ENCODE measurements at regions not wholly inside any gene's neighbourhood (a gene's known extent, or its start where the extent isn't known, plus 50 kb on each side); places are given as distances from the start of the nearest gene placed in this dataset.

DNA sequence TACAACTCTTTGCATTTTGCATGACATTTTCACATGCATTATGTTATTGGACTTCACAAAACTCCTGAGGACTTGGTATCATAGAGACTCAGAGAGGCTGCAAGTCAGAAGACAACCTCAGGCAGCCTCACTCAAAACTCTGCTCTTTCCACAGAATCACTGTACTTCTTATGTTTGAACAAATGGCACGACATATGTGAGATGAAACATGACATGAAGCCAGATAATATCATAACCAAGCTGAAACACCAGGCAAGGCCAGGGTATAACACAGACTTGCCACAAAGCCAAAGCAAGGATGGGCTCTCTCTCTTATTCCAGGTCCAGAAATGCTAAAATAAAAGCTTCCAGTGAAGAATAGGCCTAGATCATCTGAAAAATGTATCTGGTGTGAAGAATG is 425.8 kb upstream of the CDH5 start:
- DNase-seq: no peak

DNA sequence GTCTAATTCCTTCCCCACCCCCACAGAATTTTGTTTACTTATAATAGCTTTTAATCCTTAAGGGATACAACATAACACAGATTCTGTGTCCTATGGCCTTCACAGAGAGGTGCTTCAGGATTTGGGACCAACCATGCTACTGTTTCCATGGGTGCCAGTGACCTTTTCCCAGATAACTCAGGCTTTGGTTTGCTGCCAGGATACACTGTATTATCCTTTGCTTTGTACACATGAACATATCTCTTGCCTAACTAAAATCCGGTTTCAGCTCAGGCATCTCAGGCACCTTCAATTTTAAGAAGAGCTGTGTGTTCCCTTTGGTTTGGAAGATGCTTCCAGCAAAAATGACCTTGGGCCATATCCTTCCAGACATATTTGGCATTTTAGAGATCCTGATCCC is 428.4 kb upstream of the CDH5 start:
- DNase-seq: no peak

DNA sequence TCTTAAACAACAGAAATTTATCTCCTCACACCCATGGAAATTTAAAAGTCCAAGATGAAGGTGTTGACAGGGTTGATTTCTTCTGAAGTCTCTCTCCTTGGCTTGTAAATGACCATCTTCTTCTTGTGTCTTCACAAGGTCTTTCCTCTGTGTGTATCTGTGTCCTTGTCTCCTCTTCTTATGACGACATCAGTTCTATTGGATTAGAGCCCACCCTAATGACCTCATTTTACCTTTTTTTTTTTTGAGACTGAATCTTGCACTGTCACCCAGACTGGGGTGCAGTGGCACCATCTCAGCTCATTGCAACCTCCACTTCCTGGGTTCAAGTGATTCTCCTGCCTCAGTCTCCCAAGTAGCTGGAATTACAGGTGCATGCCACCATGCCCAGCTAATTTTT is 429.0 kb upstream of the CDH5 start:
- no peak for DNase-seq

DNA sequence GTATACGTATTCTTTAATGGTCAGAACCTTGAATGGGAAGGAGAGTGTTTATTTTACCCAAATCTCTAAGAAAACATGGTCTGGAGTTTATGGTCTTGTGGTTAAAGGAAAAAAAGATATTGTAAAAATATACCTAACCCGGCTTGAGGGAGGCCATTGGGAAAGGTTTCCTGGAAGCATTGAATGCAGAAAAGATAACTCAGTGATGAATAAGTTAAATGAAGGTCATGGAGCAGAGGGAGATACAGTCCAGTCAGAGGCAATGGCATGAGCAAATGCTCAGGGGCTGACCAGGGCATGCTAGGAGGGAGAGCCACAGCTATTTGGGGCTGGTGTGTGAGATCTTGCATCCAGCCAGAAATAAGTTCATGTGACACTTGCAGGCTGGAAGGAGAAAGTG is 430.4 kb upstream of the CDH5 start:
- no peak for DNase-seq

DNA sequence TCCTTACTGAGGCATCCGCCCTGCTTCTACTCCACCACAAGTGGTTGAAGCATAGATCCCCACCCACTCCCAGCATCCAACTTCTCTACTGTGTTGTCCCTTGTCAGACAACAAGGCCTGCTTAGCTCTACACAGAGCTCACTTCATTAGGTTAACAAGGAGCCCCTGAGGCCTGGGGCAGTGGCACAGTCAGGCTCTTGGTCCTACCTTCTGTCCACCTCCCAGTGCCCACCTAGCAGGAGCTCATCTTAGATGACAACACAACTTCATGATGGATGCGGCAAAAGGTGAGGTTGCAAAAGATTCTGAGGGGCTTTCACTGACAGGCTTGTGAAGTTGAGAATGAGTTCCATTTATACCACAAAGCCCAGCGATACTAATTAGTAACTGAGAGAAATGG is 432.0 kb upstream of the CDH5 start:
- no peak for DNase-seq

DNA sequence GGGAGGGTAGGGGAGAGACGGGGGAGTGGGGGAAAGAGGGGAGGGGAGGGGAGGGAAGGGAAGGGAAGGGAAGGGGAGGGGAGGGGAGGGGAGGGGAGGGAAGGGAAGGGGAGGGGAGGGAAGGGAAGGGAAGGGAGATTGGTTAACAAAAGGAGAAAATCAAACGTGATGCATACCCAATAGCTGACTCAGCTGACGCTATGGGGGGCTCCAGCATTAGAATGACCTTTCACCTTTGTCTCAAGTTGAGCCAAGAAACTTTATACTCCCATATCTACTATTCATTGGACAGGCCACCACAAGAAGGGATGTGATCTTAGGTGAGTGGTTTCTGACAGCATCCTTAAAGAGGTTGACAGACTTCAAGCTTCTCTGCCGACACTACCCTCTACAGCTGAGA is 432.8 kb upstream of the CDH5 start:
- DNase-seq: no peak

DNA sequence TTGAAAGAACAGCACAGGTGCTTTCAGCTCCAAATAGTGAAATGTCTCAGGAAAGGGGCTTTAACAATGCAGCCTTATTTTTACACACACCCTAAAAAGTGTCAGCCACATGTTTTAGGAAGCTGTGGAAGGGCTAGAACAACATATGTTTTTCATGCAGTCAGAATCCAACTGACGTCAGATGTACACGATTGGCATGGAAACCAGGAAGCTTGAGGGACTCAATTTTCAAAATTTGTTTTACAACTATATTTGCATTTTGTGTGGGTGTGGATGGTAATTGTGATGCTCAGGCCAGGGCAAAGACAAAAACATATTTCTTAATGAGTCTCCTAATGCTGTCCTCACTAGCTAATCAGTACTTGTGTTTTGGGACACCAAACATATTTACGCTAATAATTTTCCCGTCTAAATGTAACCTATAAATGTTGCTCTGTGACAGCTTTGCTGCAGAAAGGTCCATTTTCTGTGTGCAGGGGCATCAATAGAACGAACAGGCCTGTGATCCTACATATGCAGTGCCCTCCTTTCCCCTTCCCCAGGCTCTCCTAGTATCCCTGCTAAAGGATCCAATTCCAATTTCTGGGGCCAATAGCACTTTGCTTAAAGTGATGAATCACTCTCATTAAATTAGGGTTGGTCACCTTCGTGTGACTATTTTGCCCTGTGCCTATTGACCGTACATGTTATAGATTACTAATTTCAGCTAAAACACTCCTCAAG is 434.0 kb upstream of the CDH5 start:
- DNase-seq: no peak

DNA sequence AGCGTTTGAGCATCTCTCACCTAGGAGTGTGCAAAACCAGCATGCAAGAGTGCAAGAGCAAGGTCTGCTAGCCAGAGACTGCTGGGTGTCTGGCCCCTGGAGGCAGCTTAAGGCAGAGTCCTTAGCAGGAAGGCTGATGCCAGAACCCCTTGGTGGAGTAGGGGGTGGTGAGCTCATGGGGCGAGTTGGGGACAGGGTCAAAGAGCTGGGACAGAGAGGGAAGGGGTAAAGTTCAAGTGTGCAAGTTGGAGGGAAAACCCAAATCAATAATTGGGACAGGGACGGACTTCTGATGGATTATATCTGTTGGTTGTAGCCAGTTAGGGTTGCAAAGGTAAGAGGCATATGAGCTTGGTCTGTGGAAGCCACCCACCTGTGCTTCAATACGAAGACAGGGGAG is 443.6 kb upstream of the CDH5 start:
- DNase-seq: no peak

DNA sequence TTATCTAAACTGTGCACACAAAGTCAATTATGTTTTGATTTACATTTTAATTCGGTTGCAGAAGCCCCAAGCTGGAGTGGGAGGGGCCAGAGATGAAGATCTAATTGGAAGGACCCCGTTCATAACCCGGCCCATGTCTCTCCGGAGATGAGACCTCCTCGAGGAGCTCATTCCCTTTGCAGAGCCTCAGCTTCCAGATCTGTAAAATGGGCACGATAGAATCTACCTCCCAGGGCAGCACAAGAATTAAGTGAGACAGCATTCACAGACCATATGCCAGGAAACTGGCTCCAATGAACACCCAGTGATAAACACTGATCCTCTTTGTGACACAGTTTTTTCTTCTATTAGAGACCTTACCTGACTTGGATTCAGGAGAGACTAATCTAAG is 446.5 kb upstream of the CDH5 start:
- DNase-seq: no peak

DNA sequence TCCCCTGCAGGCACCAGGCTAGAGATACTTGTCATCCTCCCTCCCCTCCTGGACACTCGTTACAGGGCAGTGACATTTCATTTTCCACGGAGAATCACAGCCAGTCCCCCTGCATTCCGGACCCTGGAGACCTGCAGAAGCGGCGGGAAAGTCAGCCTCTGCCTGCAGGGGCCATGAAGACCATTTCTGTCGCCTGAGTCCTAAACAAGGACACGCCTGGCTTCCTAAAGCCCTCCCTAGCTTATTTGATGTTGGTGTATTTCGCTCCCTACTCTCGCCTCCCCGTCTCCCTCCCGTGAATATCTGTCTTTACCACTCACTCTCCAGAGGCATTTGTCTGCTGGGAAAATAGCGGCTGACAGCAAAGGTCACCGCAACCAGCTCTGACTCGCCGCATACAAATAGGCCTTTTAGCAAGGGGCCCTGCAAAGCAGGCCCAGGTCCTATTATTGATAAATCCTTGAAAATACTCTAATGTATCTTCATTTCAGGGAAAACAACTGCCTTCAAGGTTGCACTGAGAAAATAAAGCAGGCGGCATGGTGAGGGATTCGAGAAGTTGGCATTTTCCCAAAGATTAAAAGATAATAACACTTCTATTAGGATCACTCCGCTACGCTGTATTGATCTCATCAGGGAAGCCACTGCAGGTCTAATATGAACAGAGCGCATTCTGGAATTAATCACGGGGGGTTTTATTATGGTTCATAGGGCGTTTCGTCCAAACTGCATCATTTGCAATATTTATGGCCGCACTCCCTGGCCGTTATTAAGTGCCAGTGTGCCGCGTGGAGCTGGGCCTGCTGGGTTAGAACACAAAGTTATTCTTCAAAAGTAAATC is 447.1 kb upstream of the CDH5 start:
- DNase-seq: no peak

DNA sequence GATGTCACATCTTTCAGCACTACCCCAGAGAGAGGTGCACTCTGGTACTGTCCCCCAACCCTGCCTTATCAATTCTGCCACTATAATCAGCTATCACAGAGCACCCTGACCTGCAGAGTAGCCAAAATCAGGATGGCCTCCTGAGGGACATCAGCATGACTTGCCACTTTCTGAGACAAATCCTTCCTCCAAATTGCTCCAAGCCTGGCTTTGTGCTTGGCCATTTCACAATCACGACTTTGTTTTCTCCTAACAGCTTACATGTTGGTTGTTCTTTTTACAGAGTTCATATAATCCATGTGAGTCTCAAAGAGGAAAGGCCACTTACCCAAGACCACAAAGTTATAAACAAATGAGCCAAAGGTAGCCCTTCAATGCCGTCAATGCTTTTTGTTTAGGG is 449.0 kb upstream of the CDH5 start:
- no peak for DNase-seq

DNA sequence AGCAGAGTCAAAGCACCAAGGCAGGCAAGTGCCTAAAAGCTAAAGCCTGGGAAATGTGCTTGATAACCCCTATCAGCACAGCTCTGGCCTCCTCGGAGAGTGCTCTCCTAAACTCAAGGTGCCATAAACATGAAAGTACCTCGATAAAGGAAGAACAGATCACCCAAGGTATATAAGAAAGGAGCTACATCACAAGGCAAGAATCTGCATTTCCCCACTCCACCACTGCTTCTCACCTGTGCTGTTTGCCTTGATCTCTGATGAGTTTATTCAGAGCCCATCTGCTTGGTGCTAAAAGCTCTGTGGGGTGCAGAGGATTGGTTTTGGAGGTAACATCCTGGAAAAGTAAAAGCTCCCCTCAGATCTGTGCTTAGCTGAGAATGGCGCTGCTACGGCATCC is 449.5 kb upstream of the CDH5 start:
- no peak for DNase-seq

DNA sequence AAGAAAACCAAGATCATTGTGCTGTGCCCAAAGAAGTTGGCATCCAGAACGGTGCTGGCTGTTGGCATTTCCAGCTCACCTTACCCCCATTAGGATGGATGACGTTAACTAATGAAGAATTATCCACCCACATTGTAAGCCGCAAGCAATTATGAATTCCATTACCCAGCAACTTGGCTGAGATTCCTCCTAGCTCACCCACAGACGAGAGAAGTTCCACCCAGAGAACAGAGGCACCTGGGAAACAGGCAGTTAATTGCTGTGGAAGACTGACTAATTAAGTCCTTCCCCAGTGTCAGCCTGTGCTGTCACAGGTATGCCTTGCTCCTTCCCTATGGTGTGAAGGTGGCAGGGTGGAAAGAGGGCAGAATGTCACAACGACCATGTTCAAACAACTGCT is 456.2 kb upstream of the CDH5 start:
- no peak for DNase-seq

DNA sequence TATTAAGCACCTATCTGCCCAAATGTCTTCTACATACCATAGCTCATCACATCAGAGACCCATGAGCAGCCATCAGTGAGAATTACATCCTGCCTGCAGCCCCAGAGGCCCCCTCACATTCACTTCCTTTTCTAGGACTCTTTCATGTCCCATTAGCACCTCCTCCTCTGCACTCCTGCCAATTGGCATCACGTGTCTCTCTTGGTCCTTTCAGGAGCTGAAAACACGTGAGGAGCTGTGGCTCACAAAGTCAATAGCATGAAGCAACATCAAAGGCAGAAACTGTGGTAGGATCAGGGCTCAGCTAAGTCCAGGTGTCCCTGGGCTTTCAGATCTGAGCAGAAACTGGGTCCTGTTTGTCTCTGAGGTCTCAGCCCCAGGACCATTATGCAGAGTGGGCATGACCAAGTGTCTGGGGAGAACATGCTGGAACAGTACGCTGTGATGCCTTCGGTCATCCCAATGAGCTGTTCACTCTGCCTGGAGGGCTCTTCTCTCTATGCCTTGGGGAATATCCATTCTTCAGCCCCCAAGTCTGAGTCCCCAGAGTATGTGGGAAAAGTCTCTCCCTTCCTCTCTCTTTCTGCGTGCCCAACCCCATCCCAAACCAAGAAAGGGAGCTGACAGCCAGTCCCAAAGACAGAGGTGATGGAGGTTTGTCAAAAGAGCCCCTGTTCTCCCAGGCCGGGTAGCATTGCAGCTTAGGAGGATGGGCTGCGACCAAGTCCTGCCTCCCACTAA is 457.0 kb upstream of the CDH5 start:
- no peak for DNase-seq

DNA sequence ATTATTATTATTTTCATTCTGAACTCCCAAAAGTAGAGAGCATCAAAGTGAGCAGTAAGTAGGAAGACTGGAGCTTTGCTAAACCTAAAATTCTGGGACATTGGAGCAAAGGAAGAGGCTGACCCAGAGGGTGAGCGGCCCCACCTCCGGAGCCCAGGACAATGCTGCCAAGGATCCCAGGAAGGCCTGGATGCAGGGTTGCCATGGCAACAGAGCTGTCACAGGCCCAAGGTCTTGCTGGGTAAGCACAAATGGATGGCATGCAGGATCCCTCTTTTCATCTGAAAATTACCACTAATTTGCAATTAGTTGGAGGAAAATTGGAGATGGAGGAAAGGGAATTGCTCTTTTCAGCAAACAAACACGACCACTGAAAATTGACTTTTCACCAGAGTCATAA is 457.9 kb upstream of the CDH5 start:
- DNase-seq: no peak

DNA sequence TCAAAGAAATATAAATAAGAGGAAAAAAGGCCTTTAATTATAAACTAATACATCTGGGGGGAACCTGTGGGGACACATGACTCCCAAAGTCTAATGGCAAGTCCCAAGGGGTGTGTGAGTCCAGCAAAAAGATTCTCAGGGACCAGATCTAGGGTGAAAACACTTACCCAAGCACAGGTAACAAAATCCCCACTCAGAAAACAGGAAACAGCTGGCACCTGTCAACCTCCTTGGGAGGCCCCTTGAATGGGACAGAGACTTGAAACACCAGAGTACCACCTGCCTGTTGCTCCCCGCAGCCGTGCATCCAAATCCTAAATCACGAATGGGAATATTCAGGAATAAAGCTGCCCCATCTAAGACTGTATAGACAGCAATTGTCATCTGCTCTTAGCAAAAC is 461.2 kb upstream of the CDH5 start:
- no peak for DNase-seq

DNA sequence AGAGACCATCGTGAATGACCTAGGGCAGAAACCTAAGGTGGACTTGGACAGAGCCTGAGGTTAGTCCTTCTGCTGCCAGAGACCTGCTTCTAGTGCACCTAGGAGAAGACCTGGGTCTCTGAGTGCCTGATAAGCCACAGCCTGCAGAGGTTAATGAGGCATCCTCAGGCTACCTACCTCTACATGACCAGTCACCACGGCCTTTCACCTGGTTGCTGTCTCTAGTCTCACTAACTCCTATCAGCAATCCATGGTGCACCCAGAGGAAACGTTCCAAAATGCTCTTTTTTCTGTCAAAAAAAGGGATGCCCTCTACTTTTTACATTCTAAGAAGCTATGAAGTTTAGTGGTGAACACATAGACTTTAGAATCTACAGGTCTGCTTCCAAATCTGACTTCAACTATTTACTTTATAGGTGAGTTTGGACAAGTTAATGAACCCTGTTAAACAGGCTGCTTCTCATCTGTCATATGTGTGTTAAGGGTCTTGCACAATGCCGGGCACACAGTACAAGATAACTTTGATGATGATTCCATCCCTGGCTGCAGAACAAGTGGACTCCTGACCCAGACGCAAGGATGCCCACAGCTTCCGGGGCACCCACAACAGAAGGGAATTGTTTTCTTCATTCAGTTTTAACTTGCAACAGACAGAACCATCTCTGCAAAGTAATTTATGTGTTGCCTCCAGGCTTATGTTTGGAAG is 469.9 kb upstream of the CDH5 start:
- no peak for DNase-seq

DNA sequence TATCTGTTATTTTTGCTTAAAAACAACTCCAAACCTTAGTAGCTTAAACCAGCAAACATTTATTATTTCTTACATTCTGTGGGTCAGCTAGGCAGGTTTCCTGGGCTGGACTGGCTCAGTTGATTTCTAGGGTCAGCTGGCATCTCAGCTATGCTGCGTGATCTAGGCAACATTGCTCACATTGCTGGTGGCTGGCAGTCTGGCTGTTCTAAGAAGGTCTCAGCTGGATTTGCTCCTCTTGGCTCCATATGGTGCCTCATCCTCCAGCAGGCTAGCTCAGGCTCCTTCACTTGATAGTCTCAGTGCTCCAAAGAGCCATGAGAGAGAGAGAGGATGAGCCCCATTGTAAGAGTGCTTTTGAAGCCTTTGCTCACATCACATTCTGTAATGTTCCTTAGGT is 470.6 kb upstream of the CDH5 start:
- no peak for DNase-seq

DNA sequence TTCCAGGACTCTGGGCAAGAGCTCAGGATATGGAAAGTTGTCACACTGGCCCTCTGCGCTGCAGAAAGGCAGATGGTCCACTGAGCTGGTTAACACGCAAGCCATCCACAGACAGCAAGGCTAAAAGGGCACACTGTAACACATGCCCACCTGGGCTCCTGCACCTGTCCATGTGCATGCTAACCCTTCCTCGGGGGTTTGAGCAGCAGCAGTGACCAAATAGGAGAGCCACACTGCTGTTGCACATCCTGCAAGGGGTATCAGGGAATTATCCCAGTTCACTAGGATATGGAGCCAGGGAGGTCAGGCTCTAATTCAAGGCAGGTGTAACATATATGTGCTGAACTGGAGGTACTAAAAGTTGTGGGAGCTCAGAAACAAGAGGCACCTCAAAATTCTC is 471.0 kb upstream of the CDH5 start:
- no peak for DNase-seq

DNA sequence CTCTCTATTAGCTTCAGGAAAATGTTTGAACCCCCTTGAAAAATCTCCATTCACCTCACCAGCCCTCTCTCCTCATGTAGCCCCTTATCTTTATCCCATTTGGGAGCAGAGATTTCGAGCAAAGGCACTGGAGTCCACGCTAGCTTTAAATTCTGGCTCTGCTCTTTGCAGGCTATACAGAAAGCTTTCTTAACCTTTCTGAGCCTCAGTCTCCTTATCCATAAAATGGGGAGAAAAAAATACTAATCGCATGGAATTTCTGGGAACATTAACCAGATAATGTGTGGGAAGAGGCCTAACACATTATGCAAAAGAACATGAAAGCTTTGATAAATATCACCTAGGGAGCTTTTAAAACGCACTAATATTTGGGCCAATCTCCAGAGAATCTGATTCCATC is 476.3 kb upstream of the CDH5 start:
- no peak for DNase-seq

DNA sequence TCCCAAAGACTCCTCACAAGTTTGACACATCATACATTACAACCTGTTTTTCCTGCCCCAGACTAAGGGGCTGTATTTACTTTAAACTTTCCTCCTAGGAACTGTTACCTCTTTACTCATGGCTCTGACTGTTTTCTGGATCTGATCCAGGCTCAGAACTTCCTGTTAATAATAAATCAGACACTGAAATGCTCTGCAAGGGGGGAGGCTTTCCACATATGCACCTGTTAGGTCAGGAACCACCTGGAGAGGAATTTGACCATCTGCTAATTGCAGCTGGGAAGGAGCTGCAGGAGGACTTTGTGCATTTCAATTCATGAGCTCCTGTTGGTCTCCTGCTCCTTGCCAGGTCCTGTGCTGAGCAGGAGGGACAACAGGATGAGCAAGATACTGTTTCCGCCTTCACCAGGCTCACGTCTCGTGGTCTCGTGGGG is 476.9 kb upstream of the CDH5 start:
- no peak for DNase-seq

DNA sequence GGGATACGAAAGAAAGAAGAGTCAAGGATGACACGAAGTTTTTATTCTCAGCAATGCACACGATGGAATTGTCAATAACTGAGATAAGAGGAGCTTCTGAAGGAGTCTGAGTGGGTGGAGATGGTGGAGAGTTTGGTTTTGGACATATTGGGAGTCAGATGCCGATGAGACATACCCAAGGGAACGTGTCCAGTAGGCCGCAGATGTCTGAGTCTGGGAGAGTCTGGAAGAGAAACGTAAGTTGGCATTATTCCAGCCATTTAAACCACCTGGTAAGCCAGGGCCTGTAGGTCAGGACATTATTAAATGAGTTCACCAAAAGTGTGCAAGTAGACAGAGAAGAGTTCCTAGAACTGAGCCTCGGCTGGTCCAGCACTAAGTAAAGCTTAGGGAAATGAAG is 478.3 kb upstream of the CDH5 start:
- DNase-seq: no peak

DNA sequence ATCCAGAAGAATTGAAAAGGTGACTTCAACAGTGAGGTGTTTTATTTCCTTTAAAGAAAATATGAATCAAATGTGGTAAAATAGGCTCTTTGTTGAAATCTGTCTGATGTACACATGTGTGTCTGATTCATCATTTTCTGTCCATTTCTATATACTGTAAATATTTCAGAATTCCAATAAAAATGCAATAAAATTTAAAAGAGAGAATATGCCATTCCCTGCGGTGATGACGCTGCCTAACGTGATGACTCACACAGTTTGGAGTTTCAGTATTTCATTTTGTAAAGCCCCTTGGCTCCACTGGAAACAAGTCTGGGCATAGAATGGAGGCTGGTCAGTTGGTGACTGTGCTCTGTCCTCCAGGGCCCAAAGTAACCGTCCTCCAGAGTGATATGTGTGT is 482.5 kb upstream of the CDH5 start:
- no peak for DNase-seq

All from stimulated activated CD4-positive, alpha-beta T cell treated with anti-CD3 and anti-CD28 coated beads, Interleukin-4, amount 100 ng/mL, for 4 hours (primary cell).